NK-92 treated with Interleukin-12 subunit alpha and Interleukin-12 subunit beta, amount 100 ng/mL, for 24 hours (cell line): ENCODE measurements at regions not wholly inside any gene's neighbourhood (a gene's known extent, or its start where the extent isn't known, plus 50 kb on each side); places are given as distances from the start of the nearest gene placed in this dataset.
"Not testable (repeated sequence)": the region's sequence is repeated elsewhere in the genome, so short reads cannot be mapped to it uniquely, and the experiment has no call there.

Experiments used
- DNase-seq: peaks from one replicate; lab custom pipeline; 2025; lab: John Stamatoyannopoulos, UW

GRCh38 chr6:147651-148050 lies 144.6 kb upstream of the DUSP22 start:
- not testable (repeated sequence) for DNase-seq

- DNase-seq = peak; percentile 63
Observed at GRCh38 chr6:148051-148984, 144.0 kb upstream of the DUSP22 start.

GRCh38 chr6:150147-150546 lies 142.1 kb upstream of the DUSP22 start:
- DNase-seq = not testable (repeated sequence)

GRCh38 chr6:152436-152835 lies 139.9 kb upstream of the DUSP22 start:
- not testable (repeated sequence) for DNase-seq

- DNase-seq = not testable (repeated sequence)
Observed at GRCh38 chr6:153026-153425, 139.3 kb upstream of the DUSP22 start.

- DNase-seq = not testable (repeated sequence)
Observed at GRCh38 chr6:153867-154266, 138.4 kb upstream of the DUSP22 start.

- DNase-seq = peak; percentile 42
Observed at GRCh38 chr6:154321-155092, 137.8 kb upstream of the DUSP22 start.

- no peak for DNase-seq
Observed at GRCh38 chr6:156010-156409, 136.3 kb upstream of the DUSP22 start.

- DNase-seq = peak; percentile 65
Observed at GRCh38 chr6:156441-157140, 135.7 kb upstream of the DUSP22 start.

GRCh38 chr6:157176-157575 lies 135.1 kb upstream of the DUSP22 start:
- not testable (repeated sequence) for DNase-seq

GRCh38 chr6:161657-162056 lies 130.6 kb upstream of the DUSP22 start:
- DNase-seq = not testable (repeated sequence)

- no peak for DNase-seq
Observed at GRCh38 chr6:164720-165119, 127.6 kb upstream of the DUSP22 start.

- no peak for DNase-seq
Observed at GRCh38 chr6:165263-165662, 127.0 kb upstream of the DUSP22 start.

GRCh38 chr6:165906-166305 lies 126.4 kb upstream of the DUSP22 start:
- DNase-seq = no peak

- DNase-seq = no peak
Observed at GRCh38 chr6:168865-169455, 123.3 kb upstream of the DUSP22 start.

- no peak for DNase-seq
Observed at GRCh38 chr6:174036-174435, 118.3 kb upstream of the DUSP22 start.

GRCh38 chr6:175680-176079 lies 116.6 kb upstream of the DUSP22 start:
- DNase-seq = no peak

GRCh38 chr6:176766-177165 lies 115.5 kb upstream of the DUSP22 start:
- no peak for DNase-seq

- no peak for DNase-seq
Observed at GRCh38 chr6:178119-178518, 114.2 kb upstream of the DUSP22 start.

GRCh38 chr6:178929-179328 lies 113.4 kb upstream of the DUSP22 start:
- DNase-seq = not testable (repeated sequence)

- no peak for DNase-seq
Observed at GRCh38 chr6:179340-179950, 112.8 kb upstream of the DUSP22 start.
